Skeletal muscle tissue (tissue), 3 donors: ENCODE measurements at regions not wholly inside any gene's neighbourhood (a gene's known extent, or its start where the extent isn't known, plus 50 kb on each side); places are given as distances from the start of the nearest gene placed in this dataset.

ENCODE experiments used
- H3K27ac ChIP-seq: one replicate; pipeline ENCODE4 v1.7.0; 2013; ENCODE audit warnings: mild to moderate bottlenecking, low read depth, low read length, inconsistent platforms
- H3K27me3 ChIP-seq, 3 donors: one replicate each; pipeline ENCODE4 v1.7.0; 2013; ENCODE audit warnings: low read length in 3 of 3; ENCODE audit not compliant: control insufficient read depth in 3 of 3, insufficient read depth in 3 of 3
- H3K36me3 ChIP-seq, 3 donors: one replicate each; pipeline ENCODE4 v1.7.0; 2013; ENCODE audit warnings: low read length in 3 of 3; ENCODE audit not compliant: control insufficient read depth in 3 of 3, insufficient read depth in 3 of 3
- H3K4me1 ChIP-seq, 3 donors: one replicate each; pipeline ENCODE4 v1.7.0; 2013; ENCODE audit warnings: low read length in 3 of 3, mild to moderate bottlenecking in 3 of 3; ENCODE audit not compliant: control insufficient read depth in 3 of 3, insufficient read depth in 3 of 3
- H3K4me3 ChIP-seq, 3 donors: one replicate each; pipeline ENCODE4 v1.7.0; 2013; ENCODE audit warnings: low read length in 3 of 3
- H3K9ac ChIP-seq, 3 donors: one replicate each; pipeline ENCODE4 v1.7.0; 2013; ENCODE audit warnings: low read length in 3 of 3, mild to moderate bottlenecking in 3 of 3, moderate library complexity in 2 of 3, low read depth in 1 of 3
- H3K9me3 ChIP-seq, 3 donors: one replicate each; pipeline ENCODE4 v1.7.0; 2013; ENCODE audit warnings: low read length in 3 of 3; ENCODE audit not compliant: control insufficient read depth in 3 of 3
- donor health status: Osteomylitis.

DNA sequence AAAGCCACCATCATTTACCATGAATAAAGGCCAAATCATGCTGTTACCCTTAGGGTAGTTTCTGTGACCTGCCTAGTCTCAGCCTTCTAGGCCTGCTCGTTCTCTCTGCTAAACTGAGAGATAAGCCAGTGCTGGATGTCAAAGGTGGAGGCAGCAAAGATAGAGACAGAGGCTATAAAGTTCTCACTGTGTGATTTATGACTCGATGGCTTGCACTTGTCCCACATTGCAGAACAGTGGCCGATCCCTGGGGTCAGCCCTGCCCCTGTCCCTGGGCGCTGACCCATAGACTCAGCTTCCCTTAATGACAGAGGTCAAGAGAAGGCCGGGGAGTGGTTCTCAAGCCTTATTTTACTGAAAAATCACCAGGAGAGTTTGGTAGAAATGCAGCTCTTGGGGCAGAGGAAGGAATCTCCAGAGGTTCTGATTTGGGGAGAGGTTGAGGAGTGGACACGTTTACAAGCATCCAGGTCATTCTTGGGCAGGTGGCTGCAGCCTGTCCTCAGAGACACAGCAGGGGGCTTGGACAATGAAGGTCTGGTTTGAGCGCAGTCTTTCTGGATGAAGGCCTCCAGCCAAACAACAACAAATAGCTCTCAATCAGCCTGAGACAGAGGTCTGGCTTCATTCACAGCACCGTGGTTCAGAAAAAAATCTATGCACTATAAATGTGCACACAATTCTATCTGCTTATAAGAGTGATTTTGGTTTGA, 143.5 kb downstream of the ACKR3 start:
- H3K27me3 ChIP-seq, result no peaks in the 10 kb centered on the region

GRCh38 chr2:236714080-236714479, 144.5 kb downstream of the ACKR3 start:
- Histone ChIP-seq H3K27ac (no peak overlapping the region), H3K36me3 (no peaks in the 10 kb centered on the region), H3K9me3 (no peaks in the 10 kb centered on the region), H3K27me3 (no peaks in the 10 kb centered on the region), H3K4me3 (no peak overlapping the region), H3K9ac (no peak overlapping the region), H3K4me1 (peaks cover 17 to 32% (median 25%) of the 10 kb centered on the region in 3 donors)

More for the DNA sequence above, 143.5 kb downstream of the ACKR3 start:
- Histone ChIP-seq H3K4me1 (peaks cover 17 to 26% (median 22%) of the 10 kb centered on the region in 3 donors), H3K4me3 (no peak overlapping the region), H3K36me3 (no peaks in the 10 kb centered on the region), H3K9me3 (no peaks in the 10 kb centered on the region), H3K27ac (no peak overlapping the region), H3K9ac (no peak overlapping the region)

- Histone ChIP-seq H3K36me3 (no peaks in the 10 kb centered on the region), H3K9me3 (no peaks in the 10 kb centered on the region), H3K27me3 (no peaks in the 10 kb centered on the region), H3K9ac (no peak overlapping the region), H3K27ac (no peak overlapping the region), H3K4me1 (peaks cover 17 to 32% (median 25%) of the 10 kb centered on the region in 3 donors), H3K4me3 (no peak overlapping the region)
These were observed 145.5 kb downstream of the ACKR3 start for GRCh38 chr2:236715077-236715476.

GRCh38 chr2:236715491-236715961, 145.9 kb downstream of the ACKR3 start:
- peak overlapping the region in 1 of 3 donors; percentile 13 for H3K4me3 ChIP-seq
- peak overlapping the region in 1 of 3 donors; percentile 4 for H3K9ac ChIP-seq
- no peaks in the 10 kb centered on the region for H3K27me3 ChIP-seq
- no peaks in the 10 kb centered on the region for H3K36me3 ChIP-seq
- peaks cover 17 to 32% (median 25%) of the 10 kb centered on the region in 3 donors for H3K4me1 ChIP-seq
- no peak overlapping the region for H3K27ac ChIP-seq
- no peaks in the 10 kb centered on the region for H3K9me3 ChIP-seq

DNA sequence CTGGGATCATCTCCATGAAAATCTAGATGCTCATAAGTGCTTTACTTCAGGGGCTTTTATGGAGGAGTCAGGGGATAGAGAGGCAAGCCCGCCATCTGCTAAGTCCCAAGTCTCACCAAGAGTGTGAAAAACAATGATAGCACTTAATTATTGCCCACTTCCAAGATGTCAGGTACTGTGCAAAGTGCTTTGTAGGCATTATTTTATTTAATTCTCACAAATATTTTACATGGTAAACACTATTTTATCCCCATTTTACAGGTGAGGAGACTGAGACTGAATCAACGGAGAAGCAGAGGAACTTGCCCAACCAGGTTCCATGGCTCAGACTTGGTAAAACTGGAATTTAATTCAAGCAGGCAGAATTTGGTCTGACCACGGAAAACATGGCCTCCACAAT, 147.5 kb downstream of the ACKR3 start:
- Histone ChIP-seq H3K9me3 (no peaks in the 10 kb centered on the region), H3K27ac (no peak overlapping the region), H3K4me3 (no peak overlapping the region), H3K4me1 (peaks cover 14 to 28% (median 14%) of the 10 kb centered on the region in 3 donors), H3K36me3 (no peaks in the 10 kb centered on the region), H3K9ac (no peak overlapping the region), H3K27me3 (no peaks in the 10 kb centered on the region)

DNA sequence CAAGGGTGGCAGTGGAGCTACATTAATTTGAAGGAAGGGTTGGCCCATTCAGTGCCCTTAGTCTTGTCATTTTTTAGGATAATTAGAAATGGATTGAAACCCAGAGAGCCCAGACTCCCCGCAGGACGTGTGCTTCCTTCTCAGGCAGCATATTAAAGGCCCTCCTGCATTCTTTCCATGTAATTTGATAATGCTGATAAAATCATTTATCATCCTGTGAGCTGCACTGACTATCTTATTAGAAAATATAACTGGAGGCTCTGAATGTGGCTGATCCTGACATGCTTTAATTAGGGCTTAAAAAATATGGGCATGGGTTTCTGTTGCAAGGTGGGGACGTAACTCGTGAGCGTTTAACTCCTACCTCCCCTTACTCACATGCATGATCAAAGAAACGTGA, 148.1 kb downstream of the ACKR3 start:
- H3K4me1 ChIP-seq, result peaks cover 12 to 26% (median 12%) of the 10 kb centered on the region in 3 donors
- H3K27me3 ChIP-seq, result no peaks in the 10 kb centered on the region
- no peak overlapping the region for H3K4me3 ChIP-seq
- H3K36me3 ChIP-seq, result no peaks in the 10 kb centered on the region
- peak overlapping the region in 1 of 3 donors; percentile 30 for H3K9ac ChIP-seq
- H3K27ac ChIP-seq, result no peak overlapping the region
- H3K9me3 ChIP-seq, result no peaks in the 10 kb centered on the region

- H3K27ac ChIP-seq, result no peak overlapping the region
- H3K27me3 ChIP-seq, result no peaks in the 10 kb centered on the region
- H3K36me3 ChIP-seq, result no peaks in the 10 kb centered on the region
- H3K4me1 ChIP-seq, result peaks cover 12 to 26% (median 12%) of the 10 kb centered on the region in 3 donors
- no peaks in the 10 kb centered on the region for H3K9me3 ChIP-seq
- H3K4me3 ChIP-seq, result no peak overlapping the region
- H3K9ac ChIP-seq, result peak overlapping the region in 1 of 3 donors; percentile 30
These were observed 148.8 kb downstream of the ACKR3 start for GRCh38 chr2:236718207-236718992.

DNA sequence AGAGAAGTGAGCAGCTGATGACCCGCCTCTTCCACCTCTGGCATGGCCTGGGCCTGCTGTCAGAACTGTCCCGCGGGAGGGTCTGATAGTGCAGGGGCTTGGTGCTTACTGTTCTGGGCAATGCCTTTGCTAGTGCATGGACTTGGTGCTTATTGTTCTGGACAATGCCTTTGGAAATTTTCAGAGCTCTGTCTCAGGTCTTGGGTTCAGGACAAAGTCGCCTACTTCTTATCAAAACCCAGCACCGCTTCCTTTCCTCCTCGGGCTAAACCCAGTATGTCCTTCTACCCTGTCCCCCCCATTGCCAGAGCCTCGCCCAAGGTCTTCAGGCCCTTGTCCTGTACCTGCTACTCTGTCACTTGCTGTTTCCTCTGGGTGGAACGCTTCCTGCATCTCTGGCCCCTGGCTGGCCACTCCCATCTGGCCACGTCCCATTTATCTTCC, 149.6 kb downstream of the ACKR3 start:
- no peak overlapping the region for H3K27ac ChIP-seq
- no peak overlapping the region for H3K4me3 ChIP-seq

DNA sequence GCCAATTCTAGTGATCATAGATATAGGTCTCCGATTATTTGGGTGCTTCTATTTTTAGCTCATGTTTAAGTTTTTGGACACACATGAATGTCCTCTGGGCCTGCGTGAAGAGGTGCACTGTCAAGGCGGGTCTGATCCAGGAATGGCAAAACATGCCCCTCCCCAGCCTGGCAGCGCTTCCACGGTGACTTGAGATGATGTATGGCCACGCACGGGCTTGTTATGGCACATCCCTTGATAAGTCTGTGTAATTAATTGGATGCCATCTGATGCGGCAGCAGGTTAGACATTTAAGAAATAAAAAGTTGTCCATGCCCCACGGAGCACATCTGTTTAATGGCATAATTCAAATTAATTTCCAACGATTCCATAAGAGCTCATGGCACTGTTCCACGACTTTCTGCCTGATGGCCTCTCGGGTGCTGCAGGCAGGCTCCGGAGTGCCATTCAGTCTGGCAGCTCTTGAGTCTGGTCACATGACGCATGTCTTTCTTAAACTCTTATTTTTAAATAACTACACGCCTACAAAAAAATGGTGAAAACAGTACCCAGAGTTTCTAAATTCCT, 151.4 kb downstream of the ACKR3 start:
- H3K9ac ChIP-seq, result no peak overlapping the region
- no peak overlapping the region for H3K4me3 ChIP-seq

More for the DNA sequence above, 149.6 kb downstream of the ACKR3 start:
- Histone ChIP-seq H3K9me3 (no peaks in the 10 kb centered on the region), H3K4me1 (peaks cover 12 to 23% (median 12%) of the 10 kb centered on the region in 3 donors), H3K36me3 (no peaks in the 10 kb centered on the region), H3K9ac (no peak overlapping the region), H3K27me3 (no peaks in the 10 kb centered on the region)

More for the DNA sequence above, 151.4 kb downstream of the ACKR3 start:
- H3K9me3 ChIP-seq, result no peaks in the 10 kb centered on the region
- no peak overlapping the region for H3K27ac ChIP-seq
- H3K36me3 ChIP-seq, result no peaks in the 10 kb centered on the region
- H3K27me3 ChIP-seq, result no peaks in the 10 kb centered on the region
- H3K4me1 ChIP-seq, result peaks cover 6 to 13% (median 10%) of the 10 kb centered on the region in 3 donors
